Stimulated activated naive CD8-positive, alpha-beta T cell treated with anti-CD3 and anti-CD28 coated beads, Interleukin-15, amount 100 ng/mL, for 72 hours (primary cell): ENCODE measurements at regions not wholly inside any gene's neighbourhood (a gene's known extent, or its start where the extent isn't known, plus 50 kb on each side); places are given as distances from the start of the nearest gene placed in this dataset.
A peak's percentile ranks its signal among the peaks of the same experiment; 100 is the strongest.

ENCODE experiments used
- ATAC-seq: fragments of 150-1000 bp; cut with Tn5 transposase; 2 replicates; pipeline ENCODE4 v1.10.0; 2021; ENCODE audit warnings: mild to moderate bottlenecking, moderate library complexity
- DNase-seq, 2 donors: peaks; one replicate each; pipeline ENCODE4 v3.0.0; 2021 to 2022
- H3K27ac Mint-ChIP-seq, 2 donors: one replicate each; pipeline ENCODE4 v1.8.0; 2022; ENCODE audit warnings: mild to moderate bottlenecking in 2 of 2, mixed read lengths in 2 of 2, moderate library complexity in 2 of 2
- H3K27me3 Mint-ChIP-seq: one replicate; pipeline ENCODE4 v1.8.0; 2022; ENCODE audit warnings: mixed read lengths
- H3K4me1 Mint-ChIP-seq: one replicate; pipeline ENCODE4 v1.8.0; 2022; ENCODE audit warnings: mild to moderate bottlenecking, mixed read lengths
- H3K4me3 Mint-ChIP-seq, 2 donors: one replicate each; pipeline ENCODE4 v1.8.0; 2022; ENCODE audit warnings: mild to moderate bottlenecking in 2 of 2, mixed read lengths in 2 of 2, moderate library complexity in 1 of 2
- H3K9me3 Mint-ChIP-seq, 2 donors: one replicate each; pipeline ENCODE4 v1.8.0; 2022; ENCODE audit warnings: mixed read lengths in 2 of 2

DNA sequence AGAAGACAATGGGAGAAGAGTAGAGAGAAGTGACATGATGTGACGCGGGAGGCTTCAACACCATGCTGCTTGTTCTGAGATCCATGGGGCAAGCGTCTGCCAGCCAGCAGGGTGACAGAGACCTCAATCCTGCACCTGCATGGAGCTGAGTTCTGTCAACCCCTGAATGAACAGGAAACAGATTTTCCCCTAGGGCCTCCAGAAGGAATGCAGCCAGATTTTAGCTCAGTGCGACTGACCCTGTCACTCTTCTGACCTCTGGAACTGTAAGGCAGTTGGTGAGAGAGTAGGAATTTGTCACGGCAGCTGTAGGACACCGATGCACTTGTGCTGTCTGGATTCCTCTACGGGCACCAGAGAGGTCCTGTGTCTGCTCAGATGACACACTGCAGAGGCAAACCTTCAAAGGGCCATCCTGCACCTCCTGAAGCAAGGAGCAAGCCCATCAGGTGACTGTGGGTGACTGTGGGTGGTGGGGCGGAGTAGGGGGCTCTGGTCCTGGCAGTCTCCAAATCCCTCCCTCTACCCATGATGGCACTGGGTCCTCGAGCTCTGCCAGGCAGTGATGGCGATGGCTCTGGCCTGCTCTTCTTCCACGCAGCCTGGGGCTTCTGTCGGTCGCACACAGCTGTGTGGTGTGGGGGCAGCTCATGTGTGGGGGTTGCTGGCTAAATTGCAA is 194.3 kb upstream of the TWIST2 start:
- H3K4me3 Mint-ChIP-seq = no peak overlapping the region
- H3K27me3 Mint-ChIP-seq = peaks cover 54% of the 10 kb centered on the region
- H3K4me1 Mint-ChIP-seq = no peaks in the 10 kb centered on the region
- DNase-seq (no peak), ATAC-seq (no peak)
- H3K27ac Mint-ChIP-seq = no peak overlapping the region
- H3K9me3 Mint-ChIP-seq = no peaks in the 10 kb centered on the region

DNA sequence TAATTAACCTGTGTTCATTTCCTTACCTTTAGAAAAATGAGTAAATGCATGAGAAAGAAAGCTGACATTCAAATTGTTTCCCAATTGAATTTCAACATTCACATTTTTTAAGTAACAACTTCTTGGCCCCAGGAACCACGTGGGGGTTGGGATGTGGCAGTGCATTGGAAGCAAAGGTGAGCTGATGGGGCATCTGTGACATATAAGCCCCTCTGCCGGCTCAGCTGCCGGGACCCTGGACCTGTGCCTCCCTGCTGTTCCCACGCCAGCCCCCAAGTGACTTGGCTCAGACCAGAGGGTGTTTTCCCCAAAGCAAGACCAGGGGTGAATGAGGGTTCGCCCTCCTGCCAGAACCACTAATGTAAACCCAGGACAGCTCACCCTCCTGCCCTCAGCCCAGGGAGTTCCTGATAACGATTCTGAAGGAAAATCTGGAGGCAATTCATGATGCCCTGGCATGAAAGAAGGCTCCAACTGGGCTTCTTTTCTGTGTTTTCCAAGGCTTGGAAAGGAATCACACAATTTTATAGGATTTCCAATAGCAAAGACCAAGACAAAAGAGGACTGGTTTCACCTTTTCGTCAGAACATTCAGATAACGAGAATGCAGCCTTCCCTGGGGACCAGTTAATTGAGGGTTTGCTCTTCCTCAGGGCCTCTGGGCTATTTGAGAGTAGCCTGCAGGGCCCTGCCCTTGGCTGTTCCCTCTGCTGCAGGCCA is 193.2 kb upstream of the TWIST2 start:
- Mint-ChIP-seq H3K27me3 (peaks cover 51% of the 10 kb centered on the region), H3K4me3 (no peak overlapping the region), H3K9me3 (no peaks in the 10 kb centered on the region), H3K4me1 (no peaks in the 10 kb centered on the region), H3K27ac (no peak overlapping the region)
- DNase-seq = no peak
- no peak for ATAC-seq

GRCh38 chr2:238655198-238655860 is 192.6 kb upstream of the TWIST2 start:
- Mint-ChIP-seq H3K4me1 (no peaks in the 10 kb centered on the region), H3K4me3 (no peak overlapping the region), H3K27me3 (peaks cover 46% of the 10 kb centered on the region), H3K27ac (no peak overlapping the region), H3K9me3 (no peaks in the 10 kb centered on the region)
- ATAC-seq (no peak), DNase-seq (no peak)

GRCh38 chr2:238655974-238656722 is 191.7 kb upstream of the TWIST2 start:
- H3K4me3 Mint-ChIP-seq = no peak overlapping the region

GRCh38 chr2:238657132-238658053 is 190.5 kb upstream of the TWIST2 start:
- Mint-ChIP-seq H3K4me3 (no peak overlapping the region), H3K9me3 (no peaks in the 10 kb centered on the region), H3K27ac (peak overlapping the region in 1 of 2 donors; percentile 66), H3K27me3 (peaks cover 29% of the 10 kb centered on the region), H3K4me1 (no peaks in the 10 kb centered on the region)
- ATAC-seq = no peak
- DNase-seq = no peak

More at GRCh38 chr2:238655974-238656722, 191.7 kb upstream of the TWIST2 start:
- ATAC-seq (no peak), DNase-seq (no peak)
- Mint-ChIP-seq H3K27me3 (peaks cover 40% of the 10 kb centered on the region), H3K27ac (peak overlapping the region; percentile 42 to 50), H3K9me3 (no peaks in the 10 kb centered on the region), H3K4me1 (no peaks in the 10 kb centered on the region)

GRCh38 chr2:238658054-238658407 is 189.9 kb upstream of the TWIST2 start:
- H3K4me3 Mint-ChIP-seq = no peak overlapping the region
- ATAC-seq = no peak

GRCh38 chr2:238658820-238659219 is 189.1 kb upstream of the TWIST2 start:
- Mint-ChIP-seq H3K9me3 (no peaks in the 10 kb centered on the region), H3K27ac (no peak overlapping the region), H3K4me1 (no peaks in the 10 kb centered on the region)

More at GRCh38 chr2:238658054-238658407, 189.9 kb upstream of the TWIST2 start:
- Mint-ChIP-seq H3K27me3 (peaks cover 23% of the 10 kb centered on the region), H3K9me3 (no peaks in the 10 kb centered on the region), H3K27ac (no peak overlapping the region), H3K4me1 (no peaks in the 10 kb centered on the region)
- no peak for DNase-seq

DNA sequence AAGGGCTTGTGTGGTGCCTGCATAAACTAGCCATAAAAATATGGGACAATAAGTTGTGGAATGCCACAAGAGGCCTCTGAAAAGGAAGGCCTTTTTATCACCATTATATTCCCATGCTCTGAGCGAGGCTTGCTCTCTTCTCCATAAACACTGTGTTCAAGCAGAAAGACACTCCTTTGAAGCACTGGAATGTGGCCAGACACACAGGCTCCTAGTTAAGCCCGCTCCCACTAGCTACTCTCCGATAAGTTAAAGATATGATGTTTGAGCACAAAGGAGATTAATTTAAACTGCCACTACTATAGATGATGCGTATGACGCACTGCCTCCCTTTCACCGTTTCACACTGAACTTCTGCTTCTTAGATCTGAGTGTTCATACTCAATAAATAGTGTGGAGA is 188.7 kb upstream of the TWIST2 start:
- H3K27me3 Mint-ChIP-seq = peaks cover 29% of the 10 kb centered on the region
- H3K9me3 Mint-ChIP-seq = no peaks in the 10 kb centered on the region
- ATAC-seq (no peak), DNase-seq (no peak)
- no peaks in the 10 kb centered on the region for H3K4me1 Mint-ChIP-seq
- no peak overlapping the region for H3K27ac Mint-ChIP-seq
- H3K4me3 Mint-ChIP-seq = no peak overlapping the region

More at GRCh38 chr2:238658820-238659219, 189.1 kb upstream of the TWIST2 start:
- ATAC-seq (no peak), DNase-seq (no peak)
- Mint-ChIP-seq H3K27me3 (peaks cover 24% of the 10 kb centered on the region), H3K4me3 (no peak overlapping the region)

DNA sequence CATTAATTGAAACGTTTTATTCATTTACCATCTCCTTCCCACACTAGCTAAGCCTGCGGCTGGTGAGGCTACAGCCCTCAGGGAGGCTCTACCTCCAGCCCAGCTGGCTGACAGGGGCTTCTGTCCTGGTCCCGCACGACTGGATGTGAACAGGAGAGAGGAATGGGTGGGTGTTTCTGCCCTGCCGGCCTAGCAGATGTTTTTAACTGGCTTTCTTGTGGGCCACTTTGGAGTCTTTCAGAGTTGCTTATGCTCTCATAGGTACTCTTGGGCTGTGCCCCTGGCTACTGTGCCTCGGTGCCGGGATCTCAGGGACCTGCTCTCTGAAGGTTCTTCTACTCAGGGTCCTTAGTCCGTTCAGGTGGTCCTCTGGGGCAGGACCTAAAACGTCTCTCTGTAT is 184.3 kb upstream of the TWIST2 start:
- Mint-ChIP-seq H3K4me3 (no peak overlapping the region), H3K27me3 (peaks cover 18% of the 10 kb centered on the region), H3K27ac (no peak overlapping the region), H3K9me3 (peaks cover 5 to 15% of the 10 kb centered on the region in 2 donors), H3K4me1 (no peaks in the 10 kb centered on the region)
- ATAC-seq = no peak
- no peak for DNase-seq

DNA sequence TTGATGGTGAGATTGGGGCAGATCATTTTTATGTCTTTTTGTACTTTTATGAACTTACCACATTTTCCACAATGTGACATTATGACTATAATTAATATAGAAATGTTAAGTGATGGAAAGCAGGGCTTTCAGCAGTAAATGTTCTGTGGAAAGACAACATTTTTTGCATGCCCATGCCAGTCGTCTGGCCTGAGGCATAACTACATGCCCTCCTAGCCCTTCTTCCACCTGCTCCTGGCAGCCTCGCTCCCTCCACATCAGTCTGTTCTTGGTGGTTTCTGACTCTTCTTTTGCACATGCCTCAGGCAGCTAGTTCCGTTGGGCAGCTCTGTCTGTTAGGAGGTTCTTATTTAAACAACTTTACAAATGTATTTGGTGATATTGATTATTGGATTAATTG is 182.0 kb upstream of the TWIST2 start:
- no peak for DNase-seq
- H3K4me1 Mint-ChIP-seq = no peaks in the 10 kb centered on the region
- ATAC-seq = no peak
- peaks cover 23% of the 10 kb centered on the region for H3K27me3 Mint-ChIP-seq
- H3K9me3 Mint-ChIP-seq = peaks cover 18 to 31% of the 10 kb centered on the region in 2 donors
- no peak overlapping the region for H3K27ac Mint-ChIP-seq
- H3K4me3 Mint-ChIP-seq = no peak overlapping the region

DNA sequence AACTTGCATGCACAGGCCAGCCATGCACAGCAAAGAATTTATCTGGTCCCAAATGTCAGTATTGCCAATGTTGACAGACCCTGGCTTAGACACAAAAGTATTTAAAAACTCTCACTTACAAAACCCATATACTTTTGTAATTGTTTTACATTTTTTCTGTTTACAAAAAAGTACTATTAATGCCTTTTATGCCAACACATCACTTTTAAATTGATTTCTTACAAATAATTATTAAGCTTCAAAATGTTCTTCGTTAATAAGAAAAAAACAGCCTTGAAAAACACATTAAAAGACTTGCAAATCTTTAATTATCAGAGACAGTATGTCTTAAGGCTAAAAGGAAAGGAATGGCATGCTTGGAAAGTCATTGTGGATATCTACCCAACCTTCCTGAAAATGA is 181.3 kb upstream of the TWIST2 start:
- Mint-ChIP-seq H3K27me3 (peaks cover 23% of the 10 kb centered on the region), H3K9me3 (peaks cover 19 to 33% of the 10 kb centered on the region in 2 donors), H3K4me3 (no peak overlapping the region), H3K27ac (no peak overlapping the region), H3K4me1 (no peaks in the 10 kb centered on the region)
- ATAC-seq (no peak), DNase-seq (no peak)

GRCh38 chr2:238667008-238667407 is 180.9 kb upstream of the TWIST2 start:
- H3K4me1 Mint-ChIP-seq = no peaks in the 10 kb centered on the region
- DNase-seq (no peak), ATAC-seq (no peak)
- peaks cover 19 to 34% of the 10 kb centered on the region in 2 donors for H3K9me3 Mint-ChIP-seq
- H3K27ac Mint-ChIP-seq = no peak overlapping the region
- no peak overlapping the region for H3K4me3 Mint-ChIP-seq
- peaks cover 23% of the 10 kb centered on the region for H3K27me3 Mint-ChIP-seq

DNA sequence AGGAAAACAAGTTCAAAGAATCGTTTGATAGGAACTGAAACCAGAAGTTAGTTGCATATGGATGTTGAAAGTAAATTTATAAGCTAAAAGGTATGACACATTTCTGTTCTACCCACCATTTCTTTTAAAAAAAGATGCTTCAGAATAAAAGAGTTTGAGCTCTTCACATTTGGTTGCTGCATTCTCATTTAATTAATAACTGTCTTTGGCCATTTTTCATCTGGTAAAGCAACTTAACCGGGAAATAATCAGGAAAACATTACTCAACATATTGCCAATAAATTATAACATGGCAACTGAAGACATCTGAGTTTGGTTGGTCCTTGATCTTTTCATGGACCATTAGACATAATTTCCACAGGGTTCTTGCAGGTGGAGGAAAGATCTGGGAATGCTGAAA is 180.2 kb upstream of the TWIST2 start:
- peaks cover 25 to 40% of the 10 kb centered on the region in 2 donors for H3K9me3 Mint-ChIP-seq
- ATAC-seq (no peak), DNase-seq (no peak)
- H3K4me1 Mint-ChIP-seq = no peaks in the 10 kb centered on the region
- peaks cover 23% of the 10 kb centered on the region for H3K27me3 Mint-ChIP-seq
- H3K27ac Mint-ChIP-seq = no peak overlapping the region
- no peak overlapping the region for H3K4me3 Mint-ChIP-seq

DNA sequence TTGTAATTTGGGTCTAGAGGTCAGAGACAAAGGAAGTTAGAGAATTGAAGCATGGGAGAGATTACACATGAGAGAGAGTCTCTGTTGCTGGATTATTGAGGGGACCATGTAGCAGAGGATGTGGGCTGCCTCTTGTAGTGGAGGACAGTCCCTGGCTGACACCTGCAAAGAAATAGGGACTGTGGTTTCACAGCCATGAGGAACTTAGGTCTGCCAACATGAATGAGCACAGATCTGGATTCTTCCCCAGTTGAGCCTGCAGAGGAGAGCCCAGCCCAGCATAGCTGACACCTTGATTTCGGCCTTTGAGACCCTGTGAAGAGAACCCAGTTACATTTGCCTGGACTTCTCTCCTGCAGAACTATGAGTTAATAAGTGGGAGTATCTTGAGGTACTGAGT is 179.5 kb upstream of the TWIST2 start:
- Mint-ChIP-seq H3K4me1 (no peaks in the 10 kb centered on the region), H3K9me3 (peaks cover 25 to 41% of the 10 kb centered on the region in 2 donors), H3K27ac (peak overlapping the region in 1 of 2 donors; percentile 27), H3K27me3 (peaks cover 23% of the 10 kb centered on the region), H3K4me3 (no peak overlapping the region)
- DNase-seq (no peak), ATAC-seq (no peak)

- Mint-ChIP-seq H3K27me3 (peaks cover 17% of the 10 kb centered on the region), H3K4me1 (no peaks in the 10 kb centered on the region), H3K27ac (no peak overlapping the region), H3K4me3 (no peak overlapping the region), H3K9me3 (peaks cover 25 to 41% of the 10 kb centered on the region in 2 donors)
- ATAC-seq (no peak), DNase-seq (no peak)
Observed at GRCh38 chr2:238669046-238669445, 178.8 kb upstream of the TWIST2 start.
